OCI-LY7 (cell line): ENCODE measurements at regions not wholly inside any gene's neighbourhood (a gene's known extent, or its start where the extent isn't known, plus 50 kb on each side); places are given as distances from the start of the nearest gene placed in this dataset.

ENCODE experiments used
- CTCF ChIP-seq: fragments of 200-600 bp; sonication (generic); conservative IDR thresholded peaks from 2 replicates; pipeline ENCODE4 v1.5.1; 2014; ENCODE audit warnings: mild to moderate bottlenecking, antibody characterized with exemption, low read length, moderate library complexity, mixed read lengths
- EZH2phosphoT487 ChIP-seq: fragments of 200-600 bp; sonication (generic); IDR thresholded peaks from 2 replicates; pipeline ENCODE4 v1.6.1; 2018; ENCODE audit warnings: low read depth, borderline replicate concordance, mild to moderate bottlenecking, mixed run types, antibody characterized with exemption, low read length, moderate library complexity, mixed read lengths

GRCh38 chr21:25453524-25453923, 153.8 kb downstream of the MRPL39 start:
- TF ChIP-seq CTCF (no peak), EZH2phosphoT487 (no peak)
